Duodenal mucosa (tissue), 2 donors: ENCODE measurements at regions not wholly inside any gene's neighbourhood (a gene's known extent, or its start where the extent isn't known, plus 50 kb on each side); places are given as distances from the start of the nearest gene placed in this dataset.
"Not testable (repeated sequence)": the region's sequence is repeated elsewhere in the genome, so short reads cannot be mapped to it uniquely, and the experiment has no call there.

ENCODE experiments used
- H3K27ac ChIP-seq: one replicate; pipeline ENCODE4 v1.7.0; 2013; ENCODE audit warnings: low read depth, low read length
- H3K27me3 ChIP-seq, 2 donors: one replicate each; pipeline ENCODE4 v1.7.0; 2013; ENCODE audit warnings: low read length in 2 of 2, control low read depth in 1 of 2; ENCODE audit not compliant: insufficient read depth in 2 of 2, control insufficient read depth in 1 of 2
- H3K36me3 ChIP-seq, 2 donors: one replicate each; pipeline ENCODE4 v1.7.0; 2013; ENCODE audit warnings: low read length in 2 of 2, control low read depth in 1 of 2; ENCODE audit not compliant: insufficient read depth in 2 of 2, control insufficient read depth in 1 of 2
- H3K4me1 ChIP-seq, 2 donors: one replicate each; pipeline ENCODE4 v1.7.0; 2013; ENCODE audit warnings: low read length in 2 of 2, control low read depth in 1 of 2; ENCODE audit not compliant: insufficient read depth in 2 of 2, control insufficient read depth in 1 of 2
- H3K4me3 ChIP-seq, 2 donors: one replicate each; pipeline ENCODE4 v1.7.0; 2013; ENCODE audit warnings: low read length in 2 of 2, low read depth in 1 of 2
- H3K9ac ChIP-seq, 2 donors: one replicate each; pipeline ENCODE4 v1.7.0; 2013; ENCODE audit warnings: low read length in 2 of 2, low read depth in 1 of 2
- H3K9me3 ChIP-seq, 2 donors: one replicate each; pipeline ENCODE4 v1.7.0; 2013; ENCODE audit warnings: low read length in 2 of 2, control low read depth in 1 of 2; ENCODE audit not compliant: control insufficient read depth in 1 of 2

- Histone ChIP-seq H3K27ac (no peak overlapping the region), H3K4me1 (no peaks in the 10 kb centered on the region), H3K9ac (no peak overlapping the region), H3K36me3 (no peaks in the 10 kb centered on the region), H3K27me3 (no peaks in the 10 kb centered on the region), H3K4me3 (no peak overlapping the region), H3K9me3 (no peaks in the 10 kb centered on the region)
Observed at GRCh38 chr12:88717188-88717587, 136.9 kb upstream of the KITLG start.

GRCh38 chr12:88716240-88716639 is 136.0 kb upstream of the KITLG start:
- H3K27me3 ChIP-seq = no peaks in the 10 kb centered on the region
- H3K36me3 ChIP-seq = no peaks in the 10 kb centered on the region
- H3K4me3 ChIP-seq = no peak overlapping the region
- H3K27ac ChIP-seq = no peak overlapping the region
- no peak overlapping the region for H3K9ac ChIP-seq
- H3K4me1 ChIP-seq = no peaks in the 10 kb centered on the region
- no peaks in the 10 kb centered on the region for H3K9me3 ChIP-seq

- H3K27ac ChIP-seq = no peak overlapping the region
- no peaks in the 10 kb centered on the region for H3K27me3 ChIP-seq
- no peak overlapping the region for H3K4me3 ChIP-seq
- no peaks in the 10 kb centered on the region for H3K9me3 ChIP-seq
- no peaks in the 10 kb centered on the region for H3K4me1 ChIP-seq
- H3K9ac ChIP-seq = no peak overlapping the region
- no peaks in the 10 kb centered on the region for H3K36me3 ChIP-seq
Observed at GRCh38 chr12:88715673-88716072, 135.4 kb upstream of the KITLG start.

GRCh38 chr12:88714263-88714882 is 134.1 kb upstream of the KITLG start:
- H3K9me3 ChIP-seq, H3K4me1 ChIP-seq, H3K9ac ChIP-seq, H3K4me3 ChIP-seq, H3K36me3 ChIP-seq, H3K27ac ChIP-seq, H3K27me3 ChIP-seq: not testable (repeated sequence)

- Histone ChIP-seq H3K9me3 (peaks cover 0 to 7% of the 10 kb centered on the region in 2 donors), H3K4me1 (no peaks in the 10 kb centered on the region), H3K36me3 (no peaks in the 10 kb centered on the region), H3K4me3 (no peak overlapping the region), H3K27me3 (no peaks in the 10 kb centered on the region), H3K9ac (no peak overlapping the region), H3K27ac (no peak overlapping the region)
Observed at GRCh38 chr12:88707800-88708199, 127.5 kb upstream of the KITLG start.

GRCh38 chr12:88706286-88706685 is 126.0 kb upstream of the KITLG start:
- no peak overlapping the region for H3K27ac ChIP-seq

GRCh38 chr12:88703790-88704189 is 123.5 kb upstream of the KITLG start:
- Histone ChIP-seq H3K4me1 (no peaks in the 10 kb centered on the region), H3K36me3 (no peaks in the 10 kb centered on the region), H3K27me3 (no peaks in the 10 kb centered on the region), H3K9me3 (peaks cover 0 to 7% of the 10 kb centered on the region in 2 donors), H3K9ac (no peak overlapping the region), H3K27ac (no peak overlapping the region), H3K4me3 (no peak overlapping the region)

More at GRCh38 chr12:88706286-88706685, 126.0 kb upstream of the KITLG start:
- Histone ChIP-seq H3K27me3 (no peaks in the 10 kb centered on the region), H3K9me3 (peaks cover 0 to 7% of the 10 kb centered on the region in 2 donors), H3K36me3 (no peaks in the 10 kb centered on the region), H3K4me1 (no peaks in the 10 kb centered on the region), H3K4me3 (no peak overlapping the region), H3K9ac (no peak overlapping the region)

- H3K36me3 ChIP-seq = no peaks in the 10 kb centered on the region
- H3K4me3 ChIP-seq = no peak overlapping the region
- H3K4me1 ChIP-seq = no peaks in the 10 kb centered on the region
- no peak overlapping the region for H3K9ac ChIP-seq
- no peaks in the 10 kb centered on the region for H3K27me3 ChIP-seq
- no peak overlapping the region for H3K27ac ChIP-seq
- peaks cover 2 to 12% of the 10 kb centered on the region in 2 donors for H3K9me3 ChIP-seq
Observed at GRCh38 chr12:88698471-88698870, 118.2 kb upstream of the KITLG start.

GRCh38 chr12:88693837-88694445 is 113.7 kb upstream of the KITLG start:
- Histone ChIP-seq H3K4me3 (no peak overlapping the region), H3K9ac (no peak overlapping the region), H3K36me3 (no peaks in the 10 kb centered on the region), H3K27ac (no peak overlapping the region), H3K4me1 (no peaks in the 10 kb centered on the region), H3K27me3 (no peaks in the 10 kb centered on the region), H3K9me3 (peaks cover 2 to 12% of the 10 kb centered on the region in 2 donors)

- Histone ChIP-seq H3K4me3 (no peak overlapping the region), H3K27ac (no peak overlapping the region), H3K9ac (no peak overlapping the region), H3K36me3 (no peaks in the 10 kb centered on the region), H3K9me3 (peaks cover 2 to 12% of the 10 kb centered on the region in 2 donors), H3K27me3 (no peaks in the 10 kb centered on the region), H3K4me1 (no peaks in the 10 kb centered on the region)
Observed at GRCh38 chr12:88691811-88692210, 111.5 kb upstream of the KITLG start.
